ENCODE measurements at regions not wholly inside any gene's neighbourhood (a gene's known extent, or its start where the extent isn't known, plus 50 kb on each side); places are given as distances from the start of the nearest gene placed in this dataset.

DNA sequence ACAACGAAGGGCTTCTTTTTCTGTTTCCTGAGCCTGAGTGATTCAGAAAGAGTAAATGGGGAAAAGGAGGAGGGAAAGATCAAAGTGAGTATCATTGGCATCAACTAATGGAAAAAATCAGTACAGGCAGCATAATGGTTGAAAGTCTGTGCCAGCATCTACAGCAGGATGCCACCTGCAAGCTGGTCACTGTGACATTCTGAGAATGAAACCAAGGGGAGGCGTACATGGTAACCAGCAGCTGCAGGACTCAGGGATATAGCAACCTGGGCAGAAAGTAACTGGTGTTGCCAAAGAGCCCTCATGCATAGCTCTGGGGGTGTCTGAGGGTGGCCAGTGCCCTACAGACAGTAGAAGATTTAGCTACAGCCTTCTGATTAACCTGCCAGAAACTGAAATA lies 305.9 kb downstream of the BRINP2 start:
- Histone ChIP-seq H3K27ac (ENCODE audit: low read depth, low read length) (no peak overlapping the region), H3K4me3 (ENCODE audit: low read depth, low read length) (no peak overlapping the region), H3K9me3 (ENCODE audit: control insufficient read depth, insufficient read depth, low read depth, low read length) (no peaks in the 10 kb centered on the region), H3K36me3 (ENCODE audit: control insufficient read depth, insufficient read depth, low read length) (no peaks in the 10 kb centered on the region), H3K4me1 (ENCODE audit: control insufficient read depth, insufficient read depth, low read length) (no peaks in the 10 kb centered on the region), H3K27me3 (ENCODE audit: control insufficient read depth, insufficient read depth, low read length) (no peaks in the 10 kb centered on the region; the same call in 1 of the 2 replicates), H3K9ac (ENCODE audit: low read length) (no peak overlapping the region)

DNA sequence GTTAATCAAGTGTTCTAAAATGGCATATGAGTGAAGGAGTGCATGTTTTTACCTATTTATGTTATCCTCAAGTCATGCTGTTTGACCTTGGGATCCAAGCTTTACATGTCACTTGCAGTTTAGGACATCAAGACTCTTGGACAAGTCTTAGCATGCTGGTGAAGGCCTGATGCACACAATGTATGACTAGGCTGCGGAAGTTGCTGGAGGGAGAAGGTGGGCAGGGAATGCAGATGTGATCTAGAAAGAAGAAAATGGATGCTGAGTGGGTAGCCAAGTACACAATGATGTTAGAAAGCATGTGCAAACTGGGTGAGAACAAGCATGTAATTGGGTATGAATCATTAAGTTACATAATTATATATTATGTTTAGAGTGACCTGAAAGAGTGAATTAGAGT lies 301.8 kb downstream of the BRINP2 start:
- Histone ChIP-seq H3K9me3 (ENCODE audit: control insufficient read depth, insufficient read depth, low read depth, low read length) (no peaks in the 10 kb centered on the region), H3K27me3 (ENCODE audit: control insufficient read depth, insufficient read depth, low read length) (no peaks in the 10 kb centered on the region; the same call in 1 of the 2 replicates), H3K4me1 (ENCODE audit: control insufficient read depth, insufficient read depth, low read length) (no peaks in the 10 kb centered on the region), H3K36me3 (ENCODE audit: control insufficient read depth, insufficient read depth, low read length) (no peaks in the 10 kb centered on the region), H3K4me3 (ENCODE audit: low read depth, low read length) (no peak overlapping the region), H3K27ac (ENCODE audit: low read depth, low read length) (no peak overlapping the region), H3K9ac (ENCODE audit: low read length) (no peak overlapping the region)

DNA sequence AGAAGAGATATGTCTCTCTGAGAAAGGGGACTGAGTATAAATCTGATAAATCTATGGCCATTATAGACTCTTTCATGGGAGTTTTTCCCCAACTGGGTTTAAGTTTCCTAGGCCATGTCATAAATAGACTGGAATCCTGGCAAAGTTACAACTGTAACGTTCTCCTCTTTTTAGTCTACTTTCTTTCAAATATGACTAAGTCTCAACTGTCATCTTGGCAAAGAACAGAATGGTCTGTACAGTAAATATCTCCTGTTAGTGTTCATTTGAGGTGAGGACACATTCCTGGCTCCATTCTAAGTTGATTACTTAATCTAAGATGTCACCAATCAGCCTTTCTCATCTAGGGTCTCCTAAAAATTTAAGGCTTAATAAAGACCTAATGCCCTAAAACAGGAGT lies 300.5 kb downstream of the BRINP2 start:
- no peak overlapping the region for H3K4me3 ChIP-seq (ENCODE audit: low read depth, low read length)
- no peak overlapping the region for H3K27ac ChIP-seq (ENCODE audit: low read depth, low read length)
- H3K36me3 ChIP-seq (ENCODE audit: control insufficient read depth, insufficient read depth, low read length): no peaks in the 10 kb centered on the region
- H3K27me3 ChIP-seq (ENCODE audit: control insufficient read depth, insufficient read depth, low read length): no peaks in the 10 kb centered on the region
- no peak overlapping the region for H3K9ac ChIP-seq (ENCODE audit: low read length)
- H3K4me1 ChIP-seq (ENCODE audit: control insufficient read depth, insufficient read depth, low read length): no peaks in the 10 kb centered on the region
- no peaks in the 10 kb centered on the region for H3K9me3 ChIP-seq (ENCODE audit: control insufficient read depth, insufficient read depth, low read depth, low read length)

DNA sequence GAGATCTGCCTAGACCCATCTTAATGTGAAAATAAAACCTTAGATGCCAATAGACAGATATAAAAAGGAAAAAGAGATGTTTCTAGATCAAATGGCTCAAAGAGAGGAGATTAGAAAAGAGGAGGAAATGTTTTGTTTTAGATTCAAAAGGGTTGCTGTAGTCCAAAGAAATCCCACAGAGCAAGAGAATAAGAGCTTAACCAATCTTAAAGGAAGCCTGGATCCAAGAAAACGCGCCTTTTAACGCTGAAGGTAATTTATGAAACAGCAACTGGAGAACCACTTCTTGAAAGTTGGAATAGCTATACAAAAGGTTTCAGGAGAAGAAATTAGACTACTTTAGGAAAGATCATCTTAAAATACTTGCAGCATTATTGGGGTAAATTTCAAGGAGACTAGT lies 298.8 kb downstream of the BRINP2 start:
- Histone ChIP-seq H3K27ac (ENCODE audit: low read depth, low read length) (no peak overlapping the region), H3K4me1 (ENCODE audit: control insufficient read depth, insufficient read depth, low read length) (no peaks in the 10 kb centered on the region), H3K27me3 (ENCODE audit: control insufficient read depth, insufficient read depth, low read length) (no peaks in the 10 kb centered on the region), H3K36me3 (ENCODE audit: control insufficient read depth, insufficient read depth, low read length) (no peaks in the 10 kb centered on the region), H3K9ac (ENCODE audit: low read length) (no peak overlapping the region), H3K4me3 (ENCODE audit: low read depth, low read length) (no peak overlapping the region), H3K9me3 (ENCODE audit: control insufficient read depth, insufficient read depth, low read depth, low read length) (0 out of 2 replicates have a peak, but pooled peaks cover 3% of the 10 kb centered on the region)

DNA sequence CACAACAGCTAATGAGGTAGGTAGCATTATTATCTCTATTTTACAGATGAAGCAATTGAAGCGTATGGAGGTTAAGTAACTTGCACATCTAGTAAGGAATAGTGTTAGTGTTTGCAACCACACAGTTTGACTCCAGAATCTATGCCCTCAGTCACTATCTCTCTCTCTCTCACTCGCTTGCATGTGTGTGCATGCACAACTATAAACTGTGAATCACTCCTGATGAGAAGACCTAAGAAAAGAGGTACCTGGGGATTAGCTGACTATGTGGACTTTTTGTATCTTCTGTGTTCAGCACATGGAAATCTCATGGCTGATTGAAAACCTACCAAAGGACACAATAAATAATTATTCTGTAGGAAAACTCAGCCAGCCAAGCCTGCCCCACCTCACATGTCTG lies 295.5 kb downstream of the BRINP2 start:
- H3K4me3 ChIP-seq (ENCODE audit: low read depth, low read length): no peak overlapping the region
- no peaks in the 10 kb centered on the region for H3K27me3 ChIP-seq (ENCODE audit: control insufficient read depth, insufficient read depth, low read length)
- no peak overlapping the region for H3K27ac ChIP-seq (ENCODE audit: low read depth, low read length)
- H3K9me3 ChIP-seq (ENCODE audit: control insufficient read depth, insufficient read depth, low read depth, low read length): 0 out of 2 replicates have a peak, but pooled peaks cover 3% of the 10 kb centered on the region
- no peaks in the 10 kb centered on the region for H3K4me1 ChIP-seq (ENCODE audit: control insufficient read depth, insufficient read depth, low read length)
- H3K36me3 ChIP-seq (ENCODE audit: control insufficient read depth, insufficient read depth, low read length): no peaks in the 10 kb centered on the region
- H3K9ac ChIP-seq (ENCODE audit: low read length): no peak overlapping the region

DNA sequence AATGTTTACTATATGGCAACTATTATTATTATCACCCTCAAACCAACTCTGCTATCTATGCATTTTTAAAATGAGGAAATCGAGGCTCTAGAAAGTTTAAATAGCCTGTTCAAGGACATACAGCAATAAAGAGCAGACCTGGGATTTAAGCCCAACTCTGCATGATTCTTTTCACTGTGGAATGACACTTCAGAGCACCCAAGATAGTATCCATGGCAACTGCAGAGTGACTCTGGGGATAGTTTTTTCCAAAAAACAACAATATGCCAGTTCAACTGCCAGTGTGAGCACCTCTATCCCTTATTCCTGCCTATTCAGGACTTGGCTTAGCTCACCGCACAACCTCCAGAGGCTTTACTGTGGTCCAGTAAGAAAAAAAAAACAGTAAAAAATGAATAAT lies 293.9 kb downstream of the BRINP2 start:
- H3K27me3 ChIP-seq (ENCODE audit: control insufficient read depth, insufficient read depth, low read length): no peaks in the 10 kb centered on the region

DNA sequence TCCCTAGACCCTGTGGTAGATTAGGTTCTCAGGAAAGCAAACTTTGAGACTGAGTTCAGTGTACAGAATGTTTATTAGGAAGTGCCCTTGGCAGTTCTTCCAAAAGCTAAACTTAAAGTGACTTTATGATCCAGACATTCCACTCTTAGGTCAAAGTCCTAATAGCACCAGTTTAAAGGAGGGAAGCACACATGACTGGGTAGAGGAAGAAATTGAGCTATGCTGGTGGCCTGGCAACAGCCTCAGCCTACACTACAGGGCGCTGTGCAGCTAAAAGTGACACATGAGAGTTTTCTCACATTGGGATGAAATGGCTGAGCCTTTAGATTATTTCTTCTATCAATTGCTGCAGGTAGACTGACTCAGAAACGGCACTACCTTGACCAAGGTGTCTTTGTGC lies 280.4 kb downstream of the BRINP2 start:
- Histone ChIP-seq H3K9ac (ENCODE audit: low read length) (no peak overlapping the region), H3K27me3 (ENCODE audit: control insufficient read depth, insufficient read depth, low read length) (no peaks in the 10 kb centered on the region), H3K4me1 (ENCODE audit: control insufficient read depth, insufficient read depth, low read length) (no peaks in the 10 kb centered on the region), H3K27ac (ENCODE audit: low read depth, low read length) (no peak overlapping the region), H3K9me3 (ENCODE audit: control insufficient read depth, insufficient read depth, low read depth, low read length) (no peaks in the 10 kb centered on the region), H3K36me3 (ENCODE audit: control insufficient read depth, insufficient read depth, low read length) (no peaks in the 10 kb centered on the region), H3K4me3 (ENCODE audit: low read depth, low read length) (no peak overlapping the region)

More for the DNA sequence above, 293.9 kb downstream of the BRINP2 start:
- H3K36me3 ChIP-seq (ENCODE audit: control insufficient read depth, insufficient read depth, low read length): no peaks in the 10 kb centered on the region
- no peak overlapping the region for H3K9ac ChIP-seq (ENCODE audit: low read length)
- H3K4me1 ChIP-seq (ENCODE audit: control insufficient read depth, insufficient read depth, low read length): no peaks in the 10 kb centered on the region
- H3K4me3 ChIP-seq (ENCODE audit: low read depth, low read length): no peak overlapping the region
- no peak overlapping the region for H3K27ac ChIP-seq (ENCODE audit: low read depth, low read length)
- 0 out of 2 replicates have a peak, but pooled peaks cover 3% of the 10 kb centered on the region for H3K9me3 ChIP-seq (ENCODE audit: control insufficient read depth, insufficient read depth, low read depth, low read length)

DNA sequence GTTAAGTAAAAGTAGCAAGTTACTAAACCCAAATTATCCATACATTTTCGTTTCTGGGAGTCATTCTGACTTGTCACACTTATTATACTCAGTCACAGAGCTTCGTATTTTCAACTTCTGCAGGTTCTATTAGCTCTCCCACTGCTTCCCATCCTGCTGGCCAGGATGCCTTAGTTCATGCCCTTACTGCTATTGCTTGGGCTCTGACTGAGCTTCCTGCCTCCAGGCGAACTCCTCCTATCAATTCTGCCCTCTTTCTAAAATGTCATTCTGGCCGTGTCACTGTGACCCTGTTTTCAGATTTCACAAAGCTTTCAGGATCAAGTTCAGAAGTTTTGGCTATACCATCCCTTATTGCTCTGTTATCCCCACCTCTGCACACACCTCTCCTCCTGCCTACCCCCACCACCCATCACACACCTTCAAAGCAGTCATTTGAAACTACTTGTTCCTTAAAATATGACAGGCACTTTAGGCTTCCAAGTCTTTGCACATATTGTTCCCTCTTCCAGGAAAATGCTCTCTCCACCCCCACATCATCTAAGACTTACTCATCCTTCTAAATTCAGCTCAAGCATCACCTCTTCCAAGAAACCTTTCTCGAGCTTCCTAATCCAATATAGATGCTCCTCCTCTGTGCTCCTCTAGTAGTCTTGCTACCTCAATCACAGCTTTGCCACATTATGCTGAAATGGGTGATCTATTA lies 278.0 kb downstream of the BRINP2 start:
- no peak overlapping the region for H3K9ac ChIP-seq (ENCODE audit: low read length)
- H3K4me3 ChIP-seq (ENCODE audit: low read depth, low read length): no peak overlapping the region

DNA sequence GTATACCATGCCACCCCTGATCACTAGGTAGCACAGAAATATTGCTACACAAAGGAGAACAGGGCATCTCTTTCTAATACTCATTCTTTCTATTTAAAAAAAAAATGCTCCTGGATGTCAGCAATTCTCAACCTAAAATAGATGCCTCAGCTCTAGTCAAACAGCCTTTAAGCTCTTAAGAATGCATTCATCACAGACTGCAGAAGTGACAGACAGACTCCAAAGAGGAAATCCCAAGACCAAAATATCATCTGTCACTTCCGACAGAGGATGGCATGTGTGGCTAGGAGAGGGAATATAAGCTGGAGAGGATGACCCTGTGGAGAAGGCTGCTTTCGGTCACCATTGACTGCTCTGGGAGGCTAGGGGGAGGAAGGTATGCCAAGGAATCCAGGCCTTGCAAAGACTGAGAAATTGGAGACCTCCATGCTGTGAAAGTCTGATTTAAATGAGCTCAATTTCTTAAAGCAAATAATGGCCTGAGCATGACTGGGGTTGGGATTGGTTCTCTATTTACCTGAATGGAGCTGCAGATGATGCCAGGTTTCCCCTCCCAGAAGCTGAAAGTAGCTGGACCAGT lies 277.4 kb downstream of the BRINP2 start:
- Histone ChIP-seq H3K9me3 (ENCODE audit: control insufficient read depth, insufficient read depth, low read depth, low read length) (no peaks in the 10 kb centered on the region), H3K9ac (ENCODE audit: low read length) (no peak overlapping the region), H3K4me3 (ENCODE audit: low read depth, low read length) (no peak overlapping the region), H3K27ac (ENCODE audit: low read depth, low read length) (no peak overlapping the region), H3K36me3 (ENCODE audit: control insufficient read depth, insufficient read depth, low read length) (no peaks in the 10 kb centered on the region), H3K27me3 (ENCODE audit: control insufficient read depth, insufficient read depth, low read length) (no peaks in the 10 kb centered on the region), H3K4me1 (ENCODE audit: control insufficient read depth, insufficient read depth, low read length) (no peaks in the 10 kb centered on the region)

More for the DNA sequence above, 278.0 kb downstream of the BRINP2 start:
- Histone ChIP-seq H3K4me1 (ENCODE audit: control insufficient read depth, insufficient read depth, low read length) (no peaks in the 10 kb centered on the region), H3K9me3 (ENCODE audit: control insufficient read depth, insufficient read depth, low read depth, low read length) (no peaks in the 10 kb centered on the region), H3K27me3 (ENCODE audit: control insufficient read depth, insufficient read depth, low read length) (no peaks in the 10 kb centered on the region), H3K27ac (ENCODE audit: low read depth, low read length) (no peak overlapping the region), H3K36me3 (ENCODE audit: control insufficient read depth, insufficient read depth, low read length) (no peaks in the 10 kb centered on the region)

DNA sequence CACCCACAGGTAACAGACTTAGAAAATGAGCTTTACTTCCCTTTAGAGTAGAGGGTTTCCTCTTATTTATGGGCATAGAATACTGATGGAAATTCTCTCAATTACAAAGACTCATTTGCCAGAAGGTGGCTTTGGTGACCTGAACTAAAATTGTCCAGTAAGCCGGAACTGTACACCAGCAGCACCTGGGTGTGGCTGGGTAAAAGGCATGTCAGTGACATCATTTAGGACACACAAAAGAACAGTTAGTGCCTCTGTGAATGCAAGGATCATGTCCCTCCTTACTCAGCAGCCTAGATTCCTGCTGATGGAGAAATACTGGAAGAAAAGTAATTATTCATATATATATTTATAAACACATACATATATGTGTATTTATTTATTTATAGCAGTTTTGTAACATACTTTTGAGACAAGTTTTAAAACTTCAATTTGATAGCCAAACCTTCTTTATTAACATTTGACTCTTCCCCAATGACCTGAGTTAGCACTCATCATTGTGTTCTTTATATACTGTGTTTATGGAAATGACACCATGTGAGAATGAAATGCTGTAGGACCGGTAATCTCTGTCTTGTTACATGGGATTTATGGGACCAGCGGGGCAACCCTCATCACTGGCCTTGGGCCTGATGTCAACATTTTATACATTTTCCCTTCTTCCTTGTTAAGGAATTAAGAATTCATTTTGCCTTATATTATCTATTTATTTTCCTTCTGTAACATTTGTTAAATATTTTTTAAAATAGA lies 274.4 kb downstream of the BRINP2 start:
- Histone ChIP-seq H3K4me3 (ENCODE audit: low read depth, low read length) (no peak overlapping the region), H3K4me1 (ENCODE audit: control insufficient read depth, insufficient read depth, low read length) (no peaks in the 10 kb centered on the region), H3K27me3 (ENCODE audit: control insufficient read depth, insufficient read depth, low read length) (no peaks in the 10 kb centered on the region), H3K9ac (ENCODE audit: low read length) (no peak overlapping the region), H3K27ac (ENCODE audit: low read depth, low read length) (no peak overlapping the region), H3K36me3 (ENCODE audit: control insufficient read depth, insufficient read depth, low read length) (no peaks in the 10 kb centered on the region), H3K9me3 (ENCODE audit: control insufficient read depth, insufficient read depth, low read depth, low read length) (no peaks in the 10 kb centered on the region)

DNA sequence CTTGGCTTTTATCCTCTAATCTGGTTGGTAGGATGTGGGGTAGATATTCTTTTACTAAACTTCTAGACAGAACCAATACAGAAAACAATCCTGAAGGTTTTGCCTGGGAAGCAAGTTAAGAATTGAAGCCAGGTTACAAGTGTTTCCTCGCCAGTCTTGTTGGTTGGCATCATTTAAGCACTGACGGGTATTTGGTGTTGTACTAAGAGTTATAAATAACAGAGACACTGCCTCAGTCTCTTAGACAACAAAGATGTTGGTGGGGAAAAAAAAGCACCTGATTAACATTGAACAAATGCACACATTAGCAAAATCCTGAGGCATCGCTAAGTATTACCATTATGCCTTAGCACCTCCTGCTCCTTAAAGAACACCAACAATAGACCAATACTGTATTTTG lies 272.2 kb downstream of the BRINP2 start:
- H3K9ac ChIP-seq (ENCODE audit: low read length): no peak overlapping the region
- no peaks in the 10 kb centered on the region for H3K9me3 ChIP-seq (ENCODE audit: control insufficient read depth, insufficient read depth, low read depth, low read length)
- H3K4me1 ChIP-seq (ENCODE audit: control insufficient read depth, insufficient read depth, low read length): no peaks in the 10 kb centered on the region
- no peak overlapping the region for H3K4me3 ChIP-seq (ENCODE audit: low read depth, low read length)
- H3K36me3 ChIP-seq (ENCODE audit: control insufficient read depth, insufficient read depth, low read length): no peaks in the 10 kb centered on the region
- no peak overlapping the region for H3K27ac ChIP-seq (ENCODE audit: low read depth, low read length)
- H3K27me3 ChIP-seq (ENCODE audit: control insufficient read depth, insufficient read depth, low read length): no peaks in the 10 kb centered on the region

Measured in HUES6 (cell line).